Left ventricle myocardium inferior (tissue), 1 donor: ENCODE measurements at regions not wholly inside any gene's neighbourhood (a gene's known extent, or its start where the extent isn't known, plus 50 kb on each side); places are given as distances from the start of the nearest gene placed in this dataset.

Source experiments
- DNase-seq: peaks from one replicate; pipeline ENCODE4 v3.0.0-alpha.2; 2020
- H3K27ac ChIP-seq: fragments of 200-600 bp; replicated peaks from 2 replicates; pipeline ENCODE4 v1.8.0; 2021
- H3K27me3 ChIP-seq: fragments of 200-600 bp; 2 replicates; pipeline ENCODE4 v1.8.0; 2021; ENCODE audit warnings: low read depth
- H3K36me3 ChIP-seq: fragments of 200-600 bp; 2 replicates; pipeline ENCODE4 v1.8.0; 2021
- H3K4me1 ChIP-seq: fragments of 200-600 bp; 2 replicates; pipeline ENCODE4 v1.8.0; 2021
- H3K4me3 ChIP-seq: fragments of 200-600 bp; 2 replicates; pipeline ENCODE4 v1.8.0; 2021; ENCODE audit warnings: mild to moderate bottlenecking, moderate library complexity
- H3K9me3 ChIP-seq: fragments of 200-600 bp; replicated peaks from 2 replicates; pipeline ENCODE4 v1.8.0; 2021
- intact Hi-C: fragments of 100-400 bp; cut with micrococcal nuclease; formaldehyde crosslinking; loops from one replicate; pipeline ENCODE4 v1.11.0; 2022
- TF ChIP-seq, protein P1 (sequence below): fragments of 200-600 bp; IDR thresholded peaks from 2 replicates; pipeline ENCODE4 v1.8.0; 2021; ENCODE audit warnings: antibody characterized with exemption, mild to moderate bottlenecking, borderline replicate concordance
- donor health status: DM: no; HTN: yes; CAD: no; lungs with severe emphysema.

DNA sequence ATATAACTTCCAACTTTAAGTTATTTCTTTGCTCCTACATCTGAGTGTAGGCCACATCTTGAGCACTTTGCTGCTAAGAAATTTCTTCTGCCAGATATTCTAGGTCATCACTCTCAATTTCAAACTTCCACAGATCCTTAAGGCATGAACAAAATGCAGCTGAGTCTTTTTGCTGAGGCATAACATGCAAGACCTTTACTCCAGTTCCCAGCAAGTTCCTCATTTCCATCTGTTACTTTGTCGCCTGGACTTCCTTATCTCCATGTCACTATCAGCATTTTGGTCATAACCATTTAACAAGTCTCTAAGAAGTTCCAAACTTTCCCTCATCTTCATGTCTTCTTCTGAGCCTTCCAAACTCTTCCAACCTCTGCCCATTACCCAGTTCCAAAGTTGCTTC, 1077.3 kb upstream of the TMEFF2 start:
- Histone ChIP-seq H3K36me3 (no peaks in the 10 kb centered on the region), H3K27me3 (no peaks in the 10 kb centered on the region), H3K4me3 (no peak overlapping the region), H3K9me3 (peaks cover 5% of the 10 kb centered on the region), H3K27ac (no peak overlapping the region), H3K4me1 (no peaks in the 10 kb centered on the region)
- intact Hi-C loops: no loop called here
- no peak for DNase-seq
- TF ChIP-seq, protein P1, sequence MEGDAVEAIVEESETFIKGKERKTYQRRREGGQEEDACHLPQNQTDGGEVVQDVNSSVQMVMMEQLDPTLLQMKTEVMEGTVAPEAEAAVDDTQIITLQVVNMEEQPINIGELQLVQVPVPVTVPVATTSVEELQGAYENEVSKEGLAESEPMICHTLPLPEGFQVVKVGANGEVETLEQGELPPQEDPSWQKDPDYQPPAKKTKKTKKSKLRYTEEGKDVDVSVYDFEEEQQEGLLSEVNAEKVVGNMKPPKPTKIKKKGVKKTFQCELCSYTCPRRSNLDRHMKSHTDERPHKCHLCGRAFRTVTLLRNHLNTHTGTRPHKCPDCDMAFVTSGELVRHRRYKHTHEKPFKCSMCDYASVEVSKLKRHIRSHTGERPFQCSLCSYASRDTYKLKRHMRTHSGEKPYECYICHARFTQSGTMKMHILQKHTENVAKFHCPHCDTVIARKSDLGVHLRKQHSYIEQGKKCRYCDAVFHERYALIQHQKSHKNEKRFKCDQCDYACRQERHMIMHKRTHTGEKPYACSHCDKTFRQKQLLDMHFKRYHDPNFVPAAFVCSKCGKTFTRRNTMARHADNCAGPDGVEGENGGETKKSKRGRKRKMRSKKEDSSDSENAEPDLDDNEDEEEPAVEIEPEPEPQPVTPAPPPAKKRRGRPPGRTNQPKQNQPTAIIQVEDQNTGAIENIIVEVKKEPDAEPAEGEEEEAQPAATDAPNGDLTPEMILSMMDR: no peak

DNA sequence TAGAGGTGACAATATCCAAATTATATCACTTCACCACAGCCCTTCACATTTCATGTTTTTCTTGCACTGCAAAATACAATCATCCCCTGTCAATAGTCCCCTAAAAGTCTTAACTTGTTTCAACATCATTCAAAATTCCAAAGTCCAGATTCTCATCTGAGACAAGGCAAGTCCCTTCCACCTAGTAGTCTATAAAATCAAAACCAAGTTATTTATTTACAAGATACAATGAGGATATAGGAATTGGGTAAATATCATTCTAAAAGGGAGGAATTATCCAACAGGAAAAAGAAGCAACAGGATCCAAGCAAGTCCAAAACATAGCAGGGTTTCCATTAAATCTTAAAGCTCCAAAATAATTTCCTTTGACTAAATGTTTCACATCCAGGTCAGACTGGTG, 1076.1 kb upstream of the TMEFF2 start:
- intact Hi-C loops: no loop called here
- Histone ChIP-seq H3K27me3 (no peaks in the 10 kb centered on the region), H3K4me3 (no peak overlapping the region), H3K36me3 (no peaks in the 10 kb centered on the region), H3K27ac (no peak overlapping the region), H3K4me1 (no peaks in the 10 kb centered on the region), H3K9me3 (peaks cover 5% of the 10 kb centered on the region)
- no peak for DNase-seq
- TF ChIP-seq, protein P1: no peak

DNA sequence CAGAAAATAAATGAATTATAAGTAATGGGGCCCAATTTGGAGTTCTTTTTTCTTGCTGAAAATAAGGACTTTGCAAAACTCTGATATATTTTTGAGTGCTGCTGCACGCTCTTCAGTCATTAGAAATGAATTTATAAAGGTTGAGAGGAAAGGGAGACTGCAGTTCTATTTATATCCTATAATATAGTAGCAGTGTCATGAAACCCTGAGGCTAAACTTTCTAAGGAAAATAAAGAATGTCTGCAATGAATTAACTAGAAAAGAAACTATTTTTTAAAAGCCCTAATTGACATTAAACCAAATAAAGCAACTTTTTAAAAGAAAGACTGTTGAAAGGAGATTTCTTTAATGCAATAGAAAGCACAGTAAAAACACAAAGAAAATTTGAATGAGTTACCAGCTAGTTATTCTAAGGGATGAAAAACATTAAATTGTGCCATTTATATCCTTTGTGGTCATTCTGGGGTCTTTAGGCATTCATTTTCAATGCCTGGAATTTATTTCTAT, 1072.8 kb upstream of the TMEFF2 start:
- no peak overlapping the region for H3K27ac ChIP-seq
- TF ChIP-seq, protein P1: no peak
- no peaks in the 10 kb centered on the region for H3K27me3 ChIP-seq
- intact Hi-C loops: no loop called here
- no peaks in the 10 kb centered on the region for H3K36me3 ChIP-seq
- no peaks in the 10 kb centered on the region for H3K4me1 ChIP-seq
- peaks cover 4% of the 10 kb centered on the region for H3K9me3 ChIP-seq
- H3K4me3 ChIP-seq: no peak overlapping the region
- no peak for DNase-seq

DNA sequence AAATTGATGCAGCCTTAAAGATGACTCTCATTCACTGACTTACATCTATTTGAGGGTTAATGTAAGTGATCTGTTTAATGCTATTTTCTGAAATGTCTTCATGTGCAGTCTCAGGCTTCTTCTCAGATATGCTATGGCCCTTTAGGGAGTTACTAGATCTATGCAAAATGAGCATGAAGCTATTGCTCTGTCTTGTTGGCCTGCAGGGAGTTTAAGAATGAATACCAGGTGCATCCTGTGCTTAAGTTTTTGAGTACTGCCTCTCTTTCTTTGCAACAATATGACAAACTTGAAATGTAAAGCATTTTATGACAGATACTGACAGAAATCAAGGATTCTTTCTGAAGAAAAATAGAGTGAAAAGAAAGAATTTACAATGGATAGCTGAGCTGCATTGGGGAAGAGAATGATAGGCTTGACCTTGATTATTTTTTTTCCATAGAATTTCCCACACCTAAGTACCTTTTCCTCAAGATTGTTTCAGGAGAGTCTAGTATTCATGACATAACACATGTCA, 1058.3 kb upstream of the TMEFF2 start:
- Histone ChIP-seq H3K27ac (no peak overlapping the region), H3K4me3 (no peak overlapping the region), H3K36me3 (no peaks in the 10 kb centered on the region), H3K27me3 (no peaks in the 10 kb centered on the region), H3K9me3 (no peaks in the 10 kb centered on the region), H3K4me1 (no peaks in the 10 kb centered on the region)
- intact Hi-C loops: no loop called here
- TF ChIP-seq, protein P1: no peak
- DNase-seq: no peak

DNA sequence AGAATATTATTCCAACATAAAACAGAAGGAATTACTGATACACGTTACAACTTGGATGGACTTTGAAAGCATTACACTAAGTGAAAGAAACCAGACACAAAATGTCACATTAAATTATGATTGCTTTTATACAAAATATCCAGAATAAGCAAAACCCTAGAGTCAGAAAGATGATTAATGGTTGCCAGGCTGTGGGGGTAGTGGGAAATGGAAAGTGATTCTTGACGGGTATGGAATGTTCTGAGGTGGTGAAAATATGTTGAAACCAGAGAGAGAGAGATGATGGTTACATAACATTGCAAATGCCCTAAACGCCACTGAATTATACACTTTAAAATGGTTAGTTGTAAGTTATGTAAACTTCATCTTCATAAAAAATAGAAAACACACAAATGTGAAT, 1057.2 kb upstream of the TMEFF2 start:
- no peak overlapping the region for H3K4me3 ChIP-seq
- intact Hi-C loops: no loop called here
- H3K9me3 ChIP-seq: no peaks in the 10 kb centered on the region
- H3K4me1 ChIP-seq: no peaks in the 10 kb centered on the region
- H3K36me3 ChIP-seq: no peaks in the 10 kb centered on the region
- TF ChIP-seq, protein P1: no peak
- no peaks in the 10 kb centered on the region for H3K27me3 ChIP-seq
- no peak for DNase-seq
- no peak overlapping the region for H3K27ac ChIP-seq

DNA sequence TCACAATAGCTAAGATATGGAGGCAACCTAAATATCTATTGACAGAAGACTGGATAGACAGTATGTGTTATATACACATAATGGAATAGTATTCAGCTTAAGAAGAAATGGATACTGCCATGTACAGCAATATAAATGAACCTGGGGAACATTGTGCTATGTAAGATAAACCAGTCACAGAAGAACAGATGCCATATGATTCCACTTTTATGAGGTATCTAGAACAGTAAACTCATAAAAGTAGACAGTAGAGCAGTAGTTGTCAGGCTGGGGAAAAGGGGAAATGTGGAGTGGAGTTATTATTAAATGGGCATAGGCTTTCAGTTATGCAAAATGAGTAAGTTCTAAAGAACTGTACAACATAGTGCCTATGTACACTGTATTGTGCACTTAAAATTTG, 1055.7 kb upstream of the TMEFF2 start:
- H3K36me3 ChIP-seq: no peaks in the 10 kb centered on the region
- intact Hi-C loops: no loop called here
- no peaks in the 10 kb centered on the region for H3K4me1 ChIP-seq
- H3K4me3 ChIP-seq: no peak overlapping the region
- TF ChIP-seq, protein P1: no peak
- H3K9me3 ChIP-seq: peaks cover 3% of the 10 kb centered on the region
- DNase-seq: no peak
- H3K27ac ChIP-seq: no peak overlapping the region
- H3K27me3 ChIP-seq: no peaks in the 10 kb centered on the region
